Embryonic facial prominence (tissue), 1 donor: ENCODE measurements at regions not wholly inside any gene's neighbourhood (a gene's known extent, or its start where the extent isn't known, plus 50 kb on each side); places are given as distances from the start of the nearest gene placed in this dataset.

Experiments used
- DNase-seq: peaks from one replicate; pipeline ENCODE4 v3.0.0-alpha.2; 2016; ENCODE audit errors: extremely low spot score

- no peak for DNase-seq
Measured at GRCh38 chr16:64047878-64048277, 1074.0 kb downstream of the CDH11 start.

- DNase-seq, result no peak
Measured at GRCh38 chr16:64047207-64047606, 1074.7 kb downstream of the CDH11 start.

GRCh38 chr16:64035337-64035736 is 1086.5 kb downstream of the CDH11 start:
- DNase-seq, result no peak

DNA sequence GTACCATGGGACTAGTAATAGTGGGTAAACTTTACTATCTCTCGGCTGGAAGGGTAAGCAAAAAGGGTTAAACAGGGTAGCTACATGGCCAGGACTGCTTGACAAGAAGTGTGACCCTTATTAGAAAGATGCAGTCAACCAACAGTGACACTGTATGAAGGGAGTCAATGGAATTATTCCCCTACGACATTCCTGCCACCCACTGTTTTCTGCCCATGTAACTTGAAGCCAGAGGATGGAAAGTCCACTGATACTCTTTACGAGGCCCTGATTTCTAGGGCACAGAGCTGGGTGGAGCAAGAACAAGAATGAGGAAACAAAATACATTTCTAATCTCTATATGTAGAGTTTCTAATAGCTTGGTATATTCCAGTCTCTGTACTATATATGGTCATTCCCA is 1102.5 kb downstream of the CDH11 start:
- DNase-seq, result no peak

- DNase-seq, result no peak
Measured at GRCh38 chr16:64017796-64018195, 1104.1 kb downstream of the CDH11 start.

- DNase-seq, result no peak
Measured at GRCh38 chr16:64013856-64014255, 1108.0 kb downstream of the CDH11 start.

- no peak for DNase-seq
Measured at GRCh38 chr16:64012166-64012565, 1109.7 kb downstream of the CDH11 start.

DNA sequence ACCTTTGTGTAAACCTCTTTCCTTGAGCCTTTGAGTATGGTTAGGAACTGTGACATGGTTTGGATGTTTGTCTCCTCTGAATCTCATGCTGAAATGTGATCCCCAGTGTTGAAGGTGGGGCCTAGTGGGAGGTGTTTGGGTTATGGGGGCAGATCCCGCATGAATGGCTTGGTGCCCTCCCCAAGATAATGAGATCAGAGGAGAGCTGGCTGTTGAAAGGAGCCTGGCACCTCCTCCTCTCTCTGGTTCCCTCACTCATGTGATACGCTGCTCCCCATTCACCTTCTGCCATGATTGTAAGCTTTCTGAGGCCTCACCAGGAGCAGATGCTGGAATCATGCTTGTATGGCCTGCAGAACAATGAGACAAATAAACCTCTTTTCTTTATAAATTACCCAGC is 1110.2 kb downstream of the CDH11 start:
- DNase-seq, result no peak

DNA sequence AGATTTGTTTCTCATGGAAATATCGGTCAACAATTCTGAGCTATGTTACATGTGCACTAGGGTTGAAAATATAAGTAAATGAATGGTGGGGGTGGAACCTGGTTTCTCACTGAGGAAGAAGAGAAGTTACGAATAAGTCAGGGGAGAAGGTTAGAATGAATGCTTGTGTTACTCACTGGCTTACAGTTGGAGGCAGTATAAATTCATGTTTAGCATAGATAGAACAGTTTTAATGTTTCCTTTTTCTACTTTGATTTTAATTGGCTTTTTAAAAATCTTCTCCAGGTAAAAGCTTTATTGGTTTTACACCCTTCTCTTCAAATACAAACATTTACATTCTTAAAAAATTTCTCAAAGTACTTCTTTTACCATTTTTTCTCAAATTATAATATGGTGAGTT is 1113.7 kb downstream of the CDH11 start:
- no peak for DNase-seq

DNA sequence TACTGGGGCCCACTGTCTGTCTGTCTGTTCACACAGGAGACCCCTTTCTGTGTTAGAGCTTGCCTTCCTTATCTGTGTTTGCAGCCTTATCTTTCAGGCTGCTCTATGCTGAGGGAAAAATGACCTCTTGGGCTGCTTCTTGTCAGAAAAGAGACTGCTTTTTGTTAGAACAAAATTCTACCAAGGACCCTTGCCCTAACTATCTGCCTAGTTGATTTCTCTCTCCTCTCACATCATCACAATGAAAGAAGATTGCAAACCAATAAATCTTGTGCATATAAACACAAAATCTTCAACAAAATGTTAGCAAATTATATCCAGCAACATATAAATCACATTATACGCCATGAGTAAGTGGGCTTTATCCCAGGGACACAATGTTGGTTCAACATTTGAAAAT is 1117.7 kb downstream of the CDH11 start:
- DNase-seq, result no peak

DNA sequence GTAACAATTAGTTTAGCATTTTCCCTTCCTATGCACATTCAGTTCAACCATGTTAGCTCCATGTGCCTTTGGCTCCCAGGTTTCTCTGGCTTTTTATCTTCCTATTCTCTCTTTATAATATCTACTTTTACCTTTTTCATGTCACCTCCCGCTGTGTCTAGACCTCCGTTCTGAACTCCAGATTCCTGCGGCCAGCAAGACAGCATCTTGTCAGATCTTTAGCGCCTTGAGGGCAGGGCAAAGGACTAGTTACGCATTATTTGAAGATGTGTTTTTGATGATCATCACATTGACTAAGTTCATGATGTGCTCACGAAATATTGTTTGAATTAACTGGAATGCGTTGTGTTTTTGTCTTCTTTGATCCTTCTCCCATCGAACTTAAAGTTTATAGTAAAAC is 1126.8 kb downstream of the CDH11 start:
- DNase-seq, result no peak

DNA sequence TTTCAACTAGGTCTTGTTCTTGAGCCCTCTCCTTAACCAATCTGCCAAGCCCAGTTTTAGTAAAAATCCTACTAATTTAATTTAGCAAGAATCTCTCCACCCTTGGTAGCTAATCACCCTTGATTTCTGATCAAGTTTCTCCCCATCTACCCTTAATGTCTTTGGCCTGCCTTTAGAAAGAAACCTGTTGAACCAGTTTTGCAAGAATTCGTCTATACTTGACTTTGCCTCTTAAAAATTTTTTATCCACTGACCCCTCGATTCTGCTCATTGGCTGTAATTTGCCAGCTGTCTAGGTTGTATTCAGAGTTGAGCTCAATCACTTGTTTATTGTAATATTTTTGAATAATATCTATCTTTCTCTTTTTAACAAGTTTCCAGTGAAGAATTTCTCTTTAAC is 1138.5 kb downstream of the CDH11 start:
- DNase-seq, result no peak

GRCh38 chr16:63982741-63983140 is 1139.1 kb downstream of the CDH11 start:
- no peak for DNase-seq

DNA sequence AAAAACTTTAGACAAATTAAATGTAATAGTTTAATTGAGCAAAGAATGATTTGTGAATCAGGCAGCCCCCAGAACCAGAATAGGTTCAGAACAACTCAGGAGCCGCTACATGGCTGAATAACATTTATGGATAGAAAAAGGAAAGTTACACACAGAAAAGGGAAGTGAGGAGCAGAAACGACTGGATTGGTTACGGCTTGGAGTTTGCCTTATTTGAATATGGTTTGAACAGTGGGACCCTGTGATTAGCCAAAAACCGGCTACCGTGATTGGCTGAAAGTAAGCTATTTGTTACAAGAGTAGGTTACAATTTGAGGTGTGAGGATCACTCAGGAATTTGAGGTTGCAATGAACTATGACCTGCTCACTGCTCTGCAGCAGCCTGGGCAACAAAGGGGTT is 1139.8 kb downstream of the CDH11 start:
- no peak for DNase-seq

DNA sequence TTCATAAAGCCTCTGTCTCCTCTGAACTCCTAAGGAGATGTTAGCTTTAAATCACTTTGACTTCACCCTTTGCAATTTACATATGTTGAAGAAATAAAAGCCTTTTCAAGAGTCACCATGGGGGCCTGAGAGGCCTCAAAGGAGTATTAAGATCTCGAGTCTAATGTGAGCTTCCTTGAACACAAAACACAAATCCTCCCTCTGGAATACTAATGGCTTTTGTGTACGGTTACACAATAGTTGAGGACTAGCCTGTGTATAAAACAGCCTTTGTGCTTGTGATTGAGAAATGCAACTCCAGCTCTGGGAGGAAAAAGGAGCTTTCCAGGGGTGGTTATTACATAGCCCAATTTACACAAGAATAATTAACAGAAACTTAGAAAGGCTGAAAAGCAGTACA is 1140.2 kb downstream of the CDH11 start:
- DNase-seq, result no peak

- no peak for DNase-seq
Measured at GRCh38 chr16:63980763-63981162, 1141.1 kb downstream of the CDH11 start.

DNA sequence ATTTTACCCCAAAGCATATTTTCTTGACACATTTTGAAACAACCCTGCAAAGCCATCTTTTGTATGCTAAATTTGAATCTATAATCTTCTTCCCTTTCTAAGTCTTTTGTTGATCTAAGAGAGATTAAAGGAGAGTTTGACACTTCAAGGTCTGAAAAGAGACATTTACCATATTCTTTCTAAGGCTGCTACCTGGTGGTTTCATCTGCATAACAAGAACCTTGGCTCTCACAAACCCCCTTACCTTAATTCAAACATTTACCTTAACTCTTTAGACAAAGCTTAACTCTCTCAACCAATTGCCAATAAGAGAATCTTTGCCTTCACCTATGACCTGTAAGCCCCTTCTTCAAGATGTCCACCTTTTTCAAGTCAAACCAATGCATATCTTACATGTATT is 1143.6 kb downstream of the CDH11 start:
- DNase-seq, result no peak

DNA sequence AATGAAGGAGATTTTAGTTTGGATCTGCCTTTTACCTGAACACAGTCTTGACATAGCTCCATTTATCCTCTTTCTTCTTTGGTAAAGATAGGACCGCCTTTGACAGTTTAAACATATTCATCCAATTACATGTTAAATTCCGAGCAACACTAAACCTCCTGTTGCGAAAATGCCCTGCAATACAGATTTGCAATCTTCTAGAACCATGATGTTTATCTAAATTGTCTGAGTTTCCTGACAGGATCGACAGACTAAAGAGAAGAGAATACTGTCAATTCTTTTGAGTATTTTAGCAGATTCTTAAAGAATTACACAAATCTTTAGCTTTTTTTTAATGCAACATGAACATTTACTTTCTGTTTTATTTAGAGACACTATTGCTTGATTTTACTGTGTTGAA is 1145.5 kb downstream of the CDH11 start:
- no peak for DNase-seq

- DNase-seq, result no peak
Measured at GRCh38 chr16:63975669-63976068, 1146.2 kb downstream of the CDH11 start.

- no peak for DNase-seq
Measured at GRCh38 chr16:63967966-63968365, 1153.9 kb downstream of the CDH11 start.

DNA sequence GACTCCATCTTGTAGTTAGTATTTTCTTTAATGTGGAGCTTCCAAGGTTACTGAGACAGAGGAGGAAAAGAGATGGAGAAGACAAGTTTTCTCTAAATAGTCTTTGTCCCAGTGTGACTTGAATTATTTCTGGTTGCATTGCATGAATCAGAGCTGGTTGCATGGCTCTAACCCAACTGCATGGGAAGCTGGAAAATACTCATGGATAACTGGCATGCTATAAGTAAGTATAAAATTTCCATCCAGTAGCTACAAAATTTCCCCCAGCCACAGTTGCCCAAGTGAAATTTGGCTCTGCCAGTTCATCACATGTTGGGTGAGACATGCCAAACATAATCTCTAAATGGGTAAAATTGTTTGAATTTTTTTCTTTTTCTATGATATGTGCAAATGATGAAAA is 1161.5 kb downstream of the CDH11 start:
- no peak for DNase-seq

GRCh38 chr16:63947022-63947421 is 1174.8 kb downstream of the CDH11 start:
- DNase-seq, result no peak

GRCh38 chr16:63945806-63946205 is 1176.1 kb downstream of the CDH11 start:
- no peak for DNase-seq

GRCh38 chr16:63943566-63943965 is 1178.3 kb downstream of the CDH11 start:
- DNase-seq, result no peak

DNA sequence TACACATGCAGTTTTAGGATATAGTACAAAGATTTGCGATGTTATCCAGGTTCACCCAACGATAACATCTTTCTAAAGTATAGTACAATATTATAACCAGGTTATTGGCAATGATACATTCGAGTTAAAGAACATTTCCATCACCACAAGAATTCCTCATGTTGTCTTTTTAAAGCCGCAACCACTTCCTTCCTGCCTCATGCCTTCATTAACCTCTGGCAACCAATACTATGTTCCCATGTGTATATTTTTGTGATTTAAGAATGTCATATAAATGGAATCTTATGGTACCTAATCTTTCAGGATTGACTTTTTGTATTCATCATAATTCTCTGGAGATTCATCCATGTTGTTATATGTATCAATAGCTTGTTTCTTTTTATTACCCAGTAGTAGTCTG is 1183.2 kb downstream of the CDH11 start:
- DNase-seq, result no peak
